Activated CD4-positive, alpha-beta T cell treated with anti-CD3 and anti-CD28 coated beads for 24 hours (primary cell): ENCODE measurements at regions not wholly inside any gene's neighbourhood (a gene's known extent, or its start where the extent isn't known, plus 50 kb on each side); places are given as distances from the start of the nearest gene placed in this dataset.
"Not testable (repeated sequence)": the region's sequence is repeated elsewhere in the genome, so short reads cannot be mapped to it uniquely, and the experiment has no call there.

Source experiments
- DNase-seq, 2 donors: peaks; one replicate each; pipeline ENCODE4 v3.0.0-alpha.2; 2020; ENCODE audit warnings: low read depth in 2 of 2

- no peak for DNase-seq
These were observed 60.2 kb downstream of the TFAP2C start for GRCh38 chr20:56689318-56689717.

GRCh38 chr20:56689852-56690485 lies 60.9 kb downstream of the TFAP2C start:
- no peak for DNase-seq

GRCh38 chr20:56690531-56691175 lies 61.5 kb downstream of the TFAP2C start:
- no peak for DNase-seq

- DNase-seq = no peak
These were observed 62.4 kb downstream of the TFAP2C start for GRCh38 chr20:56691325-56691998.

- DNase-seq = no peak
These were observed 64.1 kb downstream of the TFAP2C start for GRCh38 chr20:56693217-56693616.

- DNase-seq = no peak
These were observed 68.4 kb downstream of the TFAP2C start for GRCh38 chr20:56697476-56697875.

GRCh38 chr20:56698297-56698696 lies 69.2 kb downstream of the TFAP2C start:
- DNase-seq = no peak

- DNase-seq = no peak
These were observed 69.6 kb downstream of the TFAP2C start for GRCh38 chr20:56698749-56699148.

- DNase-seq = no peak
These were observed 74.1 kb downstream of the TFAP2C start for GRCh38 chr20:56702931-56703840.

- no peak for DNase-seq
These were observed 77.8 kb downstream of the TFAP2C start for GRCh38 chr20:56706867-56707360.

- DNase-seq = no peak
These were observed 79.9 kb downstream of the TFAP2C start for GRCh38 chr20:56708991-56709390.

- DNase-seq = no peak
These were observed 81.0 kb downstream of the TFAP2C start for GRCh38 chr20:56710125-56710524.

- DNase-seq = not testable (repeated sequence)
These were observed 81.5 kb downstream of the TFAP2C start for GRCh38 chr20:56710577-56710976.

GRCh38 chr20:56711018-56711417 lies 81.9 kb downstream of the TFAP2C start:
- no peak for DNase-seq

GRCh38 chr20:56715309-56715708 lies 86.2 kb downstream of the TFAP2C start:
- DNase-seq = no peak

GRCh38 chr20:56715902-56716519 lies 86.9 kb downstream of the TFAP2C start:
- no peak for DNase-seq

- DNase-seq = no peak
These were observed 87.7 kb downstream of the TFAP2C start for GRCh38 chr20:56716806-56717205.

- DNase-seq = no peak
These were observed 89.7 kb downstream of the TFAP2C start for GRCh38 chr20:56718816-56719215.

GRCh38 chr20:56720620-56721213 lies 91.6 kb downstream of the TFAP2C start:
- no peak for DNase-seq

GRCh38 chr20:56722042-56722441 lies 92.9 kb downstream of the TFAP2C start:
- no peak for DNase-seq

- no peak for DNase-seq
These were observed 94.2 kb downstream of the TFAP2C start for GRCh38 chr20:56723331-56723730.
